ENCODE measurements at regions not wholly inside any gene's neighbourhood (a gene's known extent, or its start where the extent isn't known, plus 50 kb on each side); places are given as distances from the start of the nearest gene placed in this dataset.

DNA sequence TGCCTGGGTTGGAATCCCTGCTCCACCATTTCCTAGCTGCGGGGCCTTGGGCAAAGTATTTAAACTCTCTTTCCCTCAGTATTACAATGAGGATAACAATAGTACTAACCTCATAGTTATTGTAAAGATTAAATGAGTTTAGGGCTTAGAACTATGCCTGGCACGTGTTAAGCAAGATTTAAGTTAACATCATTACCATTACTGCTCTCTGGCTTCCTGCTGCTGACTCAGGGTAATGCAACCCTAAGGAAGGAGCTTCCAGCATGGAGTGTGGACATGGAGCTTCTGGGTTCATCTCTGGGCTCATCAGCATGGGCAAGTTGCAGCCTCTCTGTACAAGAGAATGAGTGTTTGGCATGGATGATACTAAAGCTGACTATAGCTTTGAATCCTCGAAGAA is 374.2 kb upstream of the MAP2 start:
- H3K4me3 ChIP-seq: no peak overlapping the region
- intact Hi-C loops (cut with DNase I; ENCODE audit: low total_unique reads): no loop called here
- DNase-seq: no peak
- WGBS, 2 donors: 77 to 81% methylated on average over 3 of the region's 3 CpGs
- no peak for TF ChIP-seq POLR2A (IDR thresholded peaks at IDR 0.05)
- TF ChIP-seq, protein P1, sequence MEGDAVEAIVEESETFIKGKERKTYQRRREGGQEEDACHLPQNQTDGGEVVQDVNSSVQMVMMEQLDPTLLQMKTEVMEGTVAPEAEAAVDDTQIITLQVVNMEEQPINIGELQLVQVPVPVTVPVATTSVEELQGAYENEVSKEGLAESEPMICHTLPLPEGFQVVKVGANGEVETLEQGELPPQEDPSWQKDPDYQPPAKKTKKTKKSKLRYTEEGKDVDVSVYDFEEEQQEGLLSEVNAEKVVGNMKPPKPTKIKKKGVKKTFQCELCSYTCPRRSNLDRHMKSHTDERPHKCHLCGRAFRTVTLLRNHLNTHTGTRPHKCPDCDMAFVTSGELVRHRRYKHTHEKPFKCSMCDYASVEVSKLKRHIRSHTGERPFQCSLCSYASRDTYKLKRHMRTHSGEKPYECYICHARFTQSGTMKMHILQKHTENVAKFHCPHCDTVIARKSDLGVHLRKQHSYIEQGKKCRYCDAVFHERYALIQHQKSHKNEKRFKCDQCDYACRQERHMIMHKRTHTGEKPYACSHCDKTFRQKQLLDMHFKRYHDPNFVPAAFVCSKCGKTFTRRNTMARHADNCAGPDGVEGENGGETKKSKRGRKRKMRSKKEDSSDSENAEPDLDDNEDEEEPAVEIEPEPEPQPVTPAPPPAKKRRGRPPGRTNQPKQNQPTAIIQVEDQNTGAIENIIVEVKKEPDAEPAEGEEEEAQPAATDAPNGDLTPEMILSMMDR (IDR thresholded peaks at IDR 0.05): no peak
- no peaks in the 10 kb centered on the region for H3K9me3 ChIP-seq
- H3K27ac ChIP-seq: no peak overlapping the region
- H3K27me3 ChIP-seq: no peaks in the 10 kb centered on the region
- H3K36me3 ChIP-seq (ENCODE audit: low read depth, missing control alignments): no peaks in the 10 kb centered on the region
- no peaks in the 10 kb centered on the region for H3K4me1 ChIP-seq

DNA sequence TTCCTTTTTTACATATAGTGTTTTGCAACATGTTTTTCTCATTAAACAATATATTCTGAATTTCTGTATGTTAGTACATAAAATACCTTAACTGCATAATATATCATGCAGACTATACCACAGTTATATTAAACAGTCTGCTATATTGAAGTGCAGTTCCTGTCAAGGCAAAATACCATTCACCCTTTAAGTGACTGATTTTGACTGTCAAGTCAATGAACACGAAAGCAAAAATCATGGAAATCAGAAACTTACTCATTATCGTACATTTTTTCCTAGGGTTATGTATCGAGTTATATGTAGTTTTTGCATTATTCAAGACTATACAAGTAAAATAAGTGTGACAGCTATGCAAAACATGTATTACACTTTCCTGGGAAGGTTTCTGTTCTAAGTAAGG is 361.6 kb upstream of the MAP2 start:
- H3K36me3 ChIP-seq (ENCODE audit: low read depth, missing control alignments): no peaks in the 10 kb centered on the region
- WGBS, 2 donors: 87 to 98% methylated on average over 3 of the region's 3 CpGs
- no peak for DNase-seq
- intact Hi-C loops (cut with DNase I; ENCODE audit: low total_unique reads): no loop called here
- H3K27me3 ChIP-seq: no peaks in the 10 kb centered on the region
- no peak for TF ChIP-seq POLR2A (IDR thresholded peaks at IDR 0.05)
- TF ChIP-seq, protein P1 (IDR thresholded peaks at IDR 0.05): no peak
- H3K27ac ChIP-seq: no peak overlapping the region
- no peak overlapping the region for H3K4me3 ChIP-seq
- H3K4me1 ChIP-seq: no peaks in the 10 kb centered on the region
- H3K9me3 ChIP-seq: no peaks in the 10 kb centered on the region

DNA sequence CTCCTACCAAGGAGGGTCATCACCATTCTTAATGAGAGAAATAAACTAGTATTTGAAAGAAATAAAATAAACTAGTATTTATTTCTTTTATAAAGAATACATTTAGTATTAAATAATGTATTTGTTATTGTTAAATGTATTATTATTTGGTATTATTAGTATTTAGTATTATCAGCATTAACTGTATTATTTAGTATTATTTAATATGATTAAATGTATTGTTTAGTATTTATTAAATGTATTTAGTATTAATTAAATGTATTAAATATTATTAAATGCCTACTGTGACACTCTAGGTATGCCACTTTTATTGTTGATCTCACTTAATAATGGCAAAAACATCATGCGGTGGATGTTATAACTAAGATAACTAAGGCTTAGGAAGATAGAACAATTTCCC is 353.6 kb upstream of the MAP2 start:
- no peaks in the 10 kb centered on the region for H3K9me3 ChIP-seq
- no peak for DNase-seq
- no peaks in the 10 kb centered on the region for H3K27me3 ChIP-seq
- no peak overlapping the region for H3K27ac ChIP-seq
- no peaks in the 10 kb centered on the region for H3K4me1 ChIP-seq
- intact Hi-C loops (cut with DNase I; ENCODE audit: low total_unique reads): no loop called here
- WGBS, 2 donors: 92 to 97% methylated on average over 1 of the region's 1 CpG
- no peak overlapping the region for H3K4me3 ChIP-seq
- no peaks in the 10 kb centered on the region for H3K36me3 ChIP-seq (ENCODE audit: low read depth, missing control alignments)
- TF ChIP-seq POLR2A (IDR thresholded peaks at IDR 0.05): no peak
- TF ChIP-seq, protein P1 (IDR thresholded peaks at IDR 0.05): no peak

DNA sequence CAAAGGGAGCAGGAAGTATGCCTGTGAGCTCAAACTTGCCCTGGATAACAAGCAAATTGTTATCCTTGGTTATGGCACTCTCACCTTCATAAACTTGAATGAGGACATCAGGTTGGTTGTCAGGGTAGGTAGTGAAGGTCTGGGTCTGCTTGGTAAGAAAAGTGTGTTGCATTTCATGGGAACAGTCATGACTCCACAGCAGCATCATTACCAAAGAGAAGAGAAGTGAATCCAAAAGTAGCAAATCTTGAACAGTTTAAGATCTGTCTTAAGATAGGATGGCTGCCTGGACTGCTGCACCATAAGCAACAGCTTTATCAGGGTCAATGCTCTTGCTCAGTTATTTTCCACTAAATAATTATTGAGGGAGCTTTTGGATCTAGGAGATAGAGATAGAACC is 350.7 kb upstream of the MAP2 start:
- TF ChIP-seq POLR2A (IDR thresholded peaks at IDR 0.05): no peak
- TF ChIP-seq, protein P1 (IDR thresholded peaks at IDR 0.05): no peak
- no peak for DNase-seq
- intact Hi-C loops (cut with DNase I; ENCODE audit: low total_unique reads): no loop called here
- Histone ChIP-seq H3K36me3 (ENCODE audit: low read depth, missing control alignments) (no peaks in the 10 kb centered on the region), H3K27ac (no peak overlapping the region), H3K27me3 (no peaks in the 10 kb centered on the region), H3K9me3 (no peaks in the 10 kb centered on the region), H3K4me1 (no peaks in the 10 kb centered on the region), H3K4me3 (no peak overlapping the region)

DNA sequence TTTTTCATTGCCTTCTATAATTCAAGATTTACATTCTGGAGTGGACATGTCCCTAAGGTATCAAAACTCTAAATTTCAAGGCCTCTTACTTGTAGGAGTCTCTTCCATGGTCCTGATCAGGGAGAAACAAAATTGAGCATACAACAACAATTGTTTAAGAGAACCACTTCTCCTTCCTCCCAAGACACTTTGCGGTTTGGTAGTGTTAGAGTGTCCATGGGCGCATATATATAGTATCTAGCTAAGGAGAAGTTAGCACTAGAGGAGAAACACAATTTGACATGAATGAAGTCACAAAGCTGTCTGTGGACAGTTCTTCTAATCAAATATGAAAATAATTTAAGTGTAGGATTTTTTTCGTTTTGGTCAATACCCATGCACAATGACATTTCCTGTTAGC is 349.1 kb upstream of the MAP2 start:
- WGBS, 2 donors: 88 to 92% methylated on average over 3 of the region's 3 CpGs
- no peak for DNase-seq
- H3K9me3 ChIP-seq: no peaks in the 10 kb centered on the region
- no peaks in the 10 kb centered on the region for H3K27me3 ChIP-seq
- no peak overlapping the region for H3K4me3 ChIP-seq
- H3K36me3 ChIP-seq (ENCODE audit: low read depth, missing control alignments): no peaks in the 10 kb centered on the region
- no peak overlapping the region for H3K27ac ChIP-seq
- H3K4me1 ChIP-seq: no peaks in the 10 kb centered on the region
- TF ChIP-seq, protein P1 (IDR thresholded peaks at IDR 0.05): no peak
- TF ChIP-seq POLR2A (IDR thresholded peaks at IDR 0.05): no peak
- intact Hi-C loops (cut with DNase I; ENCODE audit: low total_unique reads): no loop called here
